ENCODE measurements at regions not wholly inside any gene's neighbourhood (a gene's known extent, or its start where the extent isn't known, plus 50 kb on each side); places are given as distances from the start of the nearest gene placed in this dataset.
A peak's percentile ranks its signal among the peaks of the same experiment; 100 is the strongest.

- DNase-seq (no peak), ATAC-seq (no peak)
- intact Hi-C loops (cut with DNase I) = no loop called here
Measured at GRCh38 chr7:52980129-52980528, 55.3 kb upstream of the POM121L12 start.

- ATAC-seq = no peak
- no peak for DNase-seq
- intact Hi-C loops (cut with DNase I) = no loop called here
Measured at GRCh38 chr7:52973126-52973525, 62.3 kb upstream of the POM121L12 start.

GRCh38 chr7:52962402-52963076 is 72.9 kb upstream of the POM121L12 start:
- no peak for DNase-seq
- intact Hi-C loops (cut with DNase I) = no loop called here
- peak in 1 of 2 donors; percentile 46 for ATAC-seq

GRCh38 chr7:52961084-52961483 is 74.3 kb upstream of the POM121L12 start:
- ATAC-seq = no peak
- intact Hi-C loops (cut with DNase I) = no loop called here
- DNase-seq = no peak

- ATAC-seq = peak in 1 of 2 donors; percentile 64
- intact Hi-C loops (cut with DNase I) = no loop called here
- no peak for DNase-seq
Measured at GRCh38 chr7:52959878-52960660, 75.4 kb upstream of the POM121L12 start.

DNA sequence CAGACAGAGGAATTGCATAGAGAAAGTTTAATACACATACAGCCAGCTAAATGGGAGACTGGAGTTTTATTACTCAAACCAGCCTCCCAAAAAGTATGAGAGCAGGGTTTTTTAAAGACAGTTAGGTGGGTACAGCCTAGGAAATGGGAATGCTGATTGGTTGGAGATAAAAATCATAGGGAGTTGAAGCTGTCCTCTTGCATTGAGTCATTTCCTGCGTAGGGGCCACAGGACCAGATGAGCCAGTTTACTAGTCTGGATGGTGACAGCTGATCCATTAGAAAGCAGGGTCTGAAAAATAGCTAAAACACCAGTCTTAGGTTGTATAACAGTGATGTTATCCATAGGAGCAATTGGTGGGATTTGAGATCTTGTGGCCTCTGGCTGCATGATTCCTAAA is 76.1 kb upstream of the POM121L12 start:
- DNase-seq = no peak
- no peak for ATAC-seq
- intact Hi-C loops (cut with DNase I) = no loop called here

DNA sequence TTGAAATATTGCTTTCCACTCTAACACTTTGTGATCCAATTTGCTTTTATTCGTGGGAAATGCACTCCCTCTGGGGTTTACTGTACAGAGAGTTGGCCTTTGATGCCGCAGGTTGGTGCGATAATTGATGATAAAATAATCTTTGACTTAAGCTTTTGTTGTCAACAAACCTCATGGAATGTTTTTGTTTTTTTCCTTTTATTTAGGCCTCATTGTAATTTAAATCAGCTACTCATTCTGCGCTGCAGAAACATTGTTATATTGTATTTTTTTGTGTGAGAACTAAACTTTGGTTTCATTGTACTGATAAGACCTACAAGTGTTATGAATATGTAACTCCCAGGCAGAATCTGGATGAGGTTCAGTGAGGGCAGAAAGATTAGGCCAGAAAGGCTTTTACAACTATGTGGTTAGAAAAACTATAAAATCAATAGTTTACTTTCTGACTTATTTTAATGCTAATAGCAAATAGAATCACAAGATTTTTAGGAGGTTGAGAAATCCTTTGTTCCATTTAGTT is 76.8 kb upstream of the POM121L12 start:
- no peak for ATAC-seq
- intact Hi-C loops (cut with DNase I) = no loop called here
- no peak for DNase-seq

DNA sequence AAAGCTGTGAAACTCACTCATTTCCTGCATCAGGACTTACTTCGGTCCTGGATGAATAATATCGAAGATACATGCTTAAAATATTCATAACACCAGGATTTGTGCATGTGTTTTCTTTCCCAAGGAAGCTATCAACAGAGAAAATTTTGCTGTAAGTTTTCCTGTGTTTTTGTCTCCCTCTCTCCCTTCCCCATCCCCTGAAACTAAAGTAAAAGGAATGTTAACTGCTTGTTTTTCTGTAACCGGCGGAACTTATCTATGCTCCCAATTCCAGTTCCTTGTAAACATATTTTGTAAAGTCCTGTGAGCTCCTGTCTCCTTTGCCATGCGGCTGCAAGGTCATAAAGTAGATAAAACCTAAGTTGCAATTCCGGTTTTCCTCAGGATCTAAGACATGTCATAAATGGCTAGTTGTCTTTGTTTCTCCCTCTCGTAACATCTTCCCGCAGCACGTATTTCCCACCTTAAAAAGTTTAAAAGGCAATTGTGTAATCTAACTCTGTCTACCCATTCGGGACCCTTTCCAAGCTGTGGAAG is 79.0 kb upstream of the POM121L12 start:
- no peak for ATAC-seq
- intact Hi-C loops (cut with DNase I) = no loop called here
- DNase-seq = no peak

DNA sequence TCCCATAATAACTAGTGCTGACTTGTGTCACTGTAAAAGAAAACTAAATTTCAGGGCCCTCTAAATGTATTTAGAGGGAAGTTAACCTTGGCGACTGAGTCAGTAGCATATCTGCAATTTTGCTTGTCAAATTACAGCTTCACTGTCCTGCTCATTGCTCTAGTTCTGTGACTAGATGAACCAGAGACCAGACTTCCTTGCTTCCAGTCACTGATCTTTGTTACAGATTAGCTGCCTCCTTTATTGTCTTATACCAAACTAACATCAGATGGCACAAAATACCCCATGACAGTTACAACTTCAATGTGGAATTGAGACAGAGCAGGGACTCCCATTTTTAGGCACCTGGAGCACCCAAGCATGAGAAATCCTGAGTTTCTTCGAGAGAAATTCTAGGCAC is 79.9 kb upstream of the POM121L12 start:
- intact Hi-C loops (cut with DNase I) = no loop called here
- DNase-seq = no peak
- no peak for ATAC-seq

- intact Hi-C loops (cut with DNase I) = no loop called here
- ATAC-seq (no peak), DNase-seq (no peak)
Measured at GRCh38 chr7:52944921-52945320, 90.5 kb upstream of the POM121L12 start.

DNA sequence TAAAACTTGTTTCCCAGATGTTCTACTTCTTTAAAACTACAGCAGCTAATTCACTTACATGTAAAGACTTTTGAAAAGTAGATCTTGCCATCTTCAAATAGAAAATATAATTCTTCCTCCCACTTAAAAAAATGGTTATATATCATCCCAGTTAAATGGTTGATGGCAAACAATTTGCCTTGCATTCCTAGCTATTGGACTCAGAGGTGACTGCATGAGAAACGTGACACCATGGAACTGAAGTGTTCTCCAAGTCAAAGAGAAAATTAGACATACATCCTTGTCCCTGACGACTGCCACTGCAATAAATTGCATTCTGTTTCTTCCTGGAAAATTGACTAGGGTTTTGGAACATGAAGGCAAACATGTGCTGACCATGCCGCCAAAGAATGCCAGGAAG is 95.0 kb upstream of the POM121L12 start:
- DNase-seq (no peak), ATAC-seq (no peak)

GRCh38 chr7:52938455-52939133 is 96.8 kb upstream of the POM121L12 start:
- DNase-seq (no peak), ATAC-seq (no peak)
- intact Hi-C loops (cut with DNase I) = no loop called here

More for the DNA sequence above, 95.0 kb upstream of the POM121L12 start:
- intact Hi-C loops (cut with DNase I) = no loop called here

GRCh38 chr7:52936750-52937149 is 98.7 kb upstream of the POM121L12 start:
- intact Hi-C loops (cut with DNase I) = no loop called here
- no peak for DNase-seq
- no peak for ATAC-seq

GRCh38 chr7:52928591-52928990 is 106.8 kb upstream of the POM121L12 start:
- intact Hi-C loops (cut with DNase I) = no loop called here
- DNase-seq = no peak
- no peak for ATAC-seq

- intact Hi-C loops (cut with DNase I) = no loop called here
- no peak for DNase-seq
- ATAC-seq = no peak
Measured at GRCh38 chr7:52925332-52925731, 110.1 kb upstream of the POM121L12 start.

DNA sequence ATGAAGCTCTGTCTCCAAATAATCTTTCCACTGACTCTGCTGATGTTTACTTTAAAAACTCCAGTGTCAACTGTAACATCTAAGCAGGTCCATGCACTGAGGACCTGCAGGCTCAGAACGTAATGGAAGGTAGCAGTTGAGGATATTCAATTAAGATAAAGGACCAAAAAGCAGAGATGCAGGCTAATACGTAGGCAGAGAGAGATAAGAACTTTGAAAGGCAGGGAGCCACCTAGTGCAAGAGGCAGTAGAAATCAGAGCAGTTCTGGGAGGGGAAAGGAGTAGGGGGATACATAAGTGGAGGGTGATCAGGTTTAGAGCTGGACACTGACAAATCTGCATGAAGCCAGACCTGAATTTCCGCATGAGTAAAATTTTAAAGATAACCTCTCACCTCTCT is 114.5 kb upstream of the POM121L12 start:
- intact Hi-C loops (cut with DNase I) = no loop called here
- ATAC-seq = no peak
- no peak for DNase-seq

DNA sequence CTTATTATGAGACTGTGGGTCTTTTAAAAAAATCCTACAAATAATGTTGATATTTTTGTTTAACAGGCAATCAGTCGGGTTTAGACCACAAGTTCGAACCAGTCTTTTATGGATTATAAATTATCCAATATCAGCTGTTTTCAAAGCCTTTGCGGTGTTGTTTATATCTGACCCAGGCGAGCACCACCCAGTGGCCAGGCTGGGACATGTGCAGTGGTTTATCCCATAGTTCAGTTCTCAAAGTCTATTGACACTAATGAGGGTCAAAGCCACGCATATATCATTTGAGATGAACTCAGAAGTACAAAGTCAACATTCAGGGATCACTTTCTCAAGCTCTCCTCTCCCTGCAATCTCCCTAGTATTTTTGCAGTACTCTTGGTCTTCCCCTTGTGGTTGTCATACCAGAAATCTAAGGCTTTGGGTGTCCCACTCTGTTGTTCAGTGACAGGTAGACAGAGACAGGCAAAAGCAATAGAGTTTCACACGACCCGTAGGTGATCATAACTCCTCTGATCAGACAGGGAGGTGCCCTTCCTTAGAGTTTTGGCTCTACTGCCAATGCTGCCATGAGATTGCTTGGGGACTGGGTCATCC is 117.4 kb upstream of the POM121L12 start:
- intact Hi-C loops (cut with DNase I) = no loop called here
- DNase-seq (no peak), ATAC-seq (no peak)

DNA sequence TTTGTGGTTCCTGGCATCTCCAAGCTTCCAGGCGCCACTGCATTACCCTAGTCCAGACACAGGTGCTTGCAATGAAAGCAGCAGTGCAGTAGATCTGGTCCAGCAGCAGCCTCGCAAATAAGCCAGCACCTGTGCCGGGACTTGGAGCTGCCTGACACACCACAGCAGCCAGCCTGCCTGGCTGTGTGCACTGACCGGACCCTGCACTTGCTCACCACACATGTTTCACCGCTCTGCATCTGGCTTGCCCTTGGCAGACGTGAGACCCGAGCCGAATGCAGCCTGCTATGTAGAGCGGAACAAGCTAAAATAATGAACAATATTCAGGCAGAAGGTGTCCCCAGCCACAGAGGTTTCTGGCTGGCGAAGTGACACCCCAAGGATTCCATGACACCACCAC is 123.6 kb upstream of the POM121L12 start:
- no peak for DNase-seq
- intact Hi-C loops (cut with DNase I) = no loop called here
- no peak for ATAC-seq

DNA sequence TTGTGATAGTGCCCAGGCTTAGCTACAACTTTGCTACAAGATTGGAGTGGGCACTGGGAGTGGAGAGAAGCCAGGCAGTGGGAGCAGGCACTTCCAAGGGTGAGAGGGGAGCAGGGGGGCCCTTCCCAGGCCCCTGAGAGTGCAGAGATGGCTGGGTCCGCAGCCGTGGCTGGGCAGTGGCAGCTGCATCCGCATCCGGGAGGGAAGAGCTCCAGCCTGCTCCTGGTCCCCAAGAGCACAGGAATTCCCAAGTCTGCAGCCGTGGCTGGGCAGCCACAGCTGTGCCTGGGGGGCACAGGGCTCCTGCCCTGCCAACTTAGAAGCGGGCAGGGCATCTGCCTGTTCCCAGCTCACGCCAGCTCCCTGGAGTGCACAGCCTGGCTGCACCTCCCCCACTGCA is 124.1 kb upstream of the POM121L12 start:
- no peak for DNase-seq
- intact Hi-C loops (cut with DNase I) = no loop called here
- ATAC-seq = no peak

GRCh38 chr7:52909935-52910334 is 125.5 kb upstream of the POM121L12 start:
- intact Hi-C loops (cut with DNase I) = no loop called here
- ATAC-seq (no peak), DNase-seq (no peak)
